ENCODE measurements at regions not wholly inside any gene's neighbourhood (a gene's known extent, or its start where the extent isn't known, plus 50 kb on each side); places are given as distances from the start of the nearest gene placed in this dataset.

- no peak for TF ChIP-seq CTCF (IDR thresholded peaks at IDR 0.05)
- TF ChIP-seq POLR2A (IDR thresholded peaks at IDR 0.05): no peak
- no peak for TF ChIP-seq EP300 (IDR thresholded peaks at IDR 0.05)
- no peak for TF ChIP-seq POLR2AphosphoS5 (IDR thresholded peaks at IDR 0.05)
These were observed 841.2 kb downstream of the TUSC7 start for GRCh38 chr3:117550766-117551165.
